Sigmoid colon (tissue), 4 donors: ENCODE measurements at regions not wholly inside any gene's neighbourhood (a gene's known extent, or its start where the extent isn't known, plus 50 kb on each side); places are given as distances from the start of the nearest gene placed in this dataset.

Experiments used
- EP300 ChIP-seq, 4 donors: sonication (generic); formaldehyde crosslinking; IDR thresholded peaks; one replicate each; pipeline ENCODE4 v1.6.1; 2017; ENCODE audit warnings: antibody characterized with exemption in 4 of 4
- POLR2A ChIP-seq, 2 donors: fragments of 450-650 bp; IDR thresholded peaks; one replicate each; pipeline ENCODE4 v1.6.1; 2016; ENCODE audit warnings: antibody characterized with exemption in 2 of 2, mild to moderate bottlenecking in 2 of 2, moderate library complexity in 2 of 2
- POLR2AphosphoS5 ChIP-seq, 4 donors: sonication (generic); formaldehyde crosslinking; IDR thresholded peaks; one replicate each; pipeline ENCODE4 v1.6.1; 2017; ENCODE audit warnings: antibody characterized with exemption in 4 of 4
- TF ChIP-seq, protein P1 (sequence below), 4 experiments: fragments of 450-650 bp in 3 of 4; fragments of 200-600 bp in 1 of 4; IDR thresholded peaks; one replicate each; pipeline ENCODE4 v1.5.1; 2016 to 2019; ENCODE audit warnings: antibody characterized with exemption in 4 of 4, mild to moderate bottlenecking in 3 of 4, moderate library complexity in 2 of 4

DNA sequence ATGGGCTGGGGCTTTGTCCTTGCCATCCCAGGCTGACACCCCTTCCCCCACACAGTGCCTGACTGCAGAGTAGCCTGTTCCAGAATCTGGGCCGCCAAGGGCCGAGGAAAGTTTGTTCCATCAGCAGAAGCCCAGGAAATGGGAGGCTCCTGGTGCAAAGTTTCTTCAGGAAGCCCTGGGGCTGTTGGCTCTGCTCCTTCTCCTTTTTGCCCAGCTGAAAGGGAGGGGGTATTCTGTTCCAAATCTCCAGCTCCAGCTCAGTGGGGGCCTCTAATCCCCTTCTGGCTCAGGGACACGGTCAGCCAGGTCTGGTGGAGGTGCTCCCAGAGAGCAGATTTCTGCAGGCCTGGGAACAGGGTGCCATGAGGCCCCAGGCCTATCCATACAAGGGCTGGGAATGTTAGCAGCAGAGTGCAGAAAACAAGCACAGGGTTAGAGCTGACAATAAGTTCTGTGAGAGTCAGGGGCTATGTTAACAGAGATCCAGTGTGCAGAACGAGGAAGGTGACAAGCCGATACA is 399.5 kb downstream of the RPS24 start:
- TF ChIP-seq EP300 (IDR thresholded peaks at IDR 0.05) (no peak), POLR2A (IDR thresholded peaks at IDR 0.05) (no peak), POLR2AphosphoS5 (IDR thresholded peaks at IDR 0.05) (no peak)
- TF ChIP-seq, protein P1, sequence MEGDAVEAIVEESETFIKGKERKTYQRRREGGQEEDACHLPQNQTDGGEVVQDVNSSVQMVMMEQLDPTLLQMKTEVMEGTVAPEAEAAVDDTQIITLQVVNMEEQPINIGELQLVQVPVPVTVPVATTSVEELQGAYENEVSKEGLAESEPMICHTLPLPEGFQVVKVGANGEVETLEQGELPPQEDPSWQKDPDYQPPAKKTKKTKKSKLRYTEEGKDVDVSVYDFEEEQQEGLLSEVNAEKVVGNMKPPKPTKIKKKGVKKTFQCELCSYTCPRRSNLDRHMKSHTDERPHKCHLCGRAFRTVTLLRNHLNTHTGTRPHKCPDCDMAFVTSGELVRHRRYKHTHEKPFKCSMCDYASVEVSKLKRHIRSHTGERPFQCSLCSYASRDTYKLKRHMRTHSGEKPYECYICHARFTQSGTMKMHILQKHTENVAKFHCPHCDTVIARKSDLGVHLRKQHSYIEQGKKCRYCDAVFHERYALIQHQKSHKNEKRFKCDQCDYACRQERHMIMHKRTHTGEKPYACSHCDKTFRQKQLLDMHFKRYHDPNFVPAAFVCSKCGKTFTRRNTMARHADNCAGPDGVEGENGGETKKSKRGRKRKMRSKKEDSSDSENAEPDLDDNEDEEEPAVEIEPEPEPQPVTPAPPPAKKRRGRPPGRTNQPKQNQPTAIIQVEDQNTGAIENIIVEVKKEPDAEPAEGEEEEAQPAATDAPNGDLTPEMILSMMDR (IDR thresholded peaks at IDR 0.05): no peak
